Activated CD4-positive, alpha-beta T cell treated with anti-CD3 and anti-CD28 coated beads, Interleukin-2, amount 10 ng/mL, durations not matched to agents 24 days and 14 days (primary cell): ENCODE measurements at regions not wholly inside any gene's neighbourhood (a gene's known extent, or its start where the extent isn't known, plus 50 kb on each side); places are given as distances from the start of the nearest gene placed in this dataset.
"Not testable (repeated sequence)": the region's sequence is repeated elsewhere in the genome, so short reads cannot be mapped to it uniquely, and the experiment has no call there.

Experiments used
- DNase-seq: peaks from one replicate; pipeline ENCODE4 v3.0.0; 2022
- H3K27ac Mint-ChIP-seq: one replicate; pipeline ENCODE4 v1.8.0; 2022; ENCODE audit warnings: mild to moderate bottlenecking, mixed read lengths
- H3K27me3 Mint-ChIP-seq: one replicate; pipeline ENCODE4 v1.8.0; 2022; ENCODE audit warnings: mixed read lengths
- H3K36me3 Mint-ChIP-seq: one replicate; pipeline ENCODE4 v1.8.0; 2022; ENCODE audit warnings: low read depth, mild to moderate bottlenecking, mixed read lengths
- H3K4me1 Mint-ChIP-seq: one replicate; pipeline ENCODE4 v1.8.0; 2021; ENCODE audit warnings: mixed read lengths
- H3K4me3 Mint-ChIP-seq: one replicate; pipeline ENCODE4 v1.8.0; 2022; ENCODE audit warnings: mild to moderate bottlenecking, moderate library complexity, mixed read lengths
- H3K9me3 Mint-ChIP-seq: one replicate; pipeline ENCODE4 v1.8.0; 2021; ENCODE audit warnings: mixed read lengths
- intact Hi-C: fragments of 100-400 bp; cut with micrococcal nuclease; formaldehyde crosslinking; loops from one replicate; pipeline ENCODE4 v1.15.1; 2023

DNA sequence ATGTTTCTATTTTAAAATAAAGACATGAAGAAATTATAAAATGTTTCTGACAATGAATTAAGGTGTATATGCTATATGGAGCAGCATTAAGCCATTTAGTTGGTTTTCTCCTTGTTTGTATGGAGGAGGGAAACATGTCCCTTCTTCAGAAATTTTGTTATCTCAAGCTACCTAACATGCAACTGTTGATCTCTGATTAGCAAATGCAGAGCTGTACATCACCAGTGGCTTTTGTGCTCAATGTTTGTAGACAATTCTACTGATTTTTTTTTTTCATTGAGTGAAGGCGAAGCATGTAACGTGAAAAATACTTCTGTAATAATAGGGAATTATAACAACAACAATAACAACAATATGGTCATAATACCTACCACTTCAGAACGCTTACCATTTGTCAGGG lies 463.7 kb downstream of the PLPP3 start:
- Mint-ChIP-seq H3K27ac (no peak overlapping the region), H3K4me3 (no peak overlapping the region)
- intact Hi-C loops = no loop called here

DNA sequence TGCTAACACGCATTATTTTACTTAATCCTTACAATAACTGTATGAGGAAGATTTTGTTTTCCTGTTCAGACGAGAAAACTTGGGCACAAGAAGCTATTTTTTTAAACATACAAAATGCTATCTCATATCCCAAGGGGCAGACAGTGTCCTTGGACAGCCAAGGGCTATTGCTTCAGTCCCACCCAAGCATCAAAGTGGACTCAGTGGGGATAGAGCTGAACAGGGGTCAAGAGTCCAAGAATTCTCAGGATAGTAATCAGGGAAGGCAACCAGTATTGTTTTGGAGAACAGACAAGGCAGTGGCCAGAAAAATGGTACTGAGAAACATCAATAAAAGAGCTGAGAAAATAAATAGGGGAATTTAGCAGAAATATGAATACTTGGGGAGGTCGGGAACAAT lies 465.7 kb downstream of the PLPP3 start:
- Mint-ChIP-seq H3K9me3 (peaks cover 9% of the 10 kb centered on the region), H3K27ac (no peak overlapping the region), H3K36me3 (no peaks in the 10 kb centered on the region), H3K4me1 (no peaks in the 10 kb centered on the region), H3K4me3 (no peak overlapping the region), H3K27me3 (no peaks in the 10 kb centered on the region)
- DNase-seq = no peak
- intact Hi-C loops = no loop called here

More for the DNA sequence above, 463.7 kb downstream of the PLPP3 start:
- DNase-seq = no peak
- Mint-ChIP-seq H3K27me3 (no peaks in the 10 kb centered on the region), H3K9me3 (peaks cover 9% of the 10 kb centered on the region), H3K4me1 (no peaks in the 10 kb centered on the region), H3K36me3 (no peaks in the 10 kb centered on the region)

GRCh38 chr1:56107275-56107638 lies 472.1 kb downstream of the PLPP3 start:
- H3K4me1 Mint-ChIP-seq = no peaks in the 10 kb centered on the region
- intact Hi-C loops = no loop called here
- H3K4me3 Mint-ChIP-seq = no peak overlapping the region
- no peaks in the 10 kb centered on the region for H3K36me3 Mint-ChIP-seq
- H3K27me3 Mint-ChIP-seq = no peaks in the 10 kb centered on the region
- no peaks in the 10 kb centered on the region for H3K9me3 Mint-ChIP-seq
- DNase-seq = no peak
- H3K27ac Mint-ChIP-seq = no peak overlapping the region

DNA sequence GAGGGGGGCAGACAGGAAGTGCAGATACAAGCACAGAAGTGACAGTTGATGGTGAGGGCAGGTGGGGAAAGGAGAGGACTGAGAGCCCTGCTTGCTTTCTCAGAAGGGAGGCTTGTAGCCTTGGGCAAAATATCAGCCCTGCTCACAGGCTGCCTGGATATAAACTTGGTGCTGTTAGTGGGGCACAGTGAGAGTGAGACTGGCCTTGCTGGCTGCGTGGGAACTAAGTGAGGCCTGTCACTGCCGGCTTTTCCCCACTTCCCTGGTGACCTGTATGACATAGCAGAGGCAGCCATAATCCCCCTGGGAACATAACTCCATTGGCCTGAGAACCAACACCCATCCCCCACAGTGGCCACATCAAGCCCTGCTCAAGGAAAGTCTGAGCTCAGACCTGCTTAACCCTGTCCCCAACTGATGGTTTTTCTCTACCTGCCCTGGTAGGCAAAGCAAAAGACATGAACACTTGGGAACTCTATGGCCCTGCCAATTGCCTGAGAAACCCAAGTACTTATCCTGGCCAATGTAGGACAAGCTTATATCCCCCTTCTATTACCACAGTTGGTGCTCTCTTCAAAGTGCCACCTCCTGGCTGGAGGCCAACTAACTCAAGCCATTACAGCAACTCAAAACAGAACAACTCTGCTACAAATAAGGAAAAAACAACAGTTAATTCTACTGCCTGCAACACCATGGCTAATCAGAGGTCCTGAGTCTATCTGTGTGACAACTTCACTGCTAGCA lies 472.7 kb downstream of the PLPP3 start:
- intact Hi-C loops = no loop called here
- no peak overlapping the region for H3K27ac Mint-ChIP-seq
- H3K9me3 Mint-ChIP-seq = no peaks in the 10 kb centered on the region
- H3K27me3 Mint-ChIP-seq = no peaks in the 10 kb centered on the region
- H3K36me3 Mint-ChIP-seq = no peaks in the 10 kb centered on the region
- no peak overlapping the region for H3K4me3 Mint-ChIP-seq
- DNase-seq = no peak
- no peaks in the 10 kb centered on the region for H3K4me1 Mint-ChIP-seq

GRCh38 chr1:56105397-56105796 lies 474.0 kb downstream of the PLPP3 start:
- DNase-seq = no peak
- Mint-ChIP-seq H3K27me3 (no peaks in the 10 kb centered on the region), H3K27ac (no peak overlapping the region), H3K4me1 (no peaks in the 10 kb centered on the region), H3K4me3 (no peak overlapping the region), H3K9me3 (no peaks in the 10 kb centered on the region), H3K36me3 (no peaks in the 10 kb centered on the region)
- intact Hi-C loops = no loop called here

DNA sequence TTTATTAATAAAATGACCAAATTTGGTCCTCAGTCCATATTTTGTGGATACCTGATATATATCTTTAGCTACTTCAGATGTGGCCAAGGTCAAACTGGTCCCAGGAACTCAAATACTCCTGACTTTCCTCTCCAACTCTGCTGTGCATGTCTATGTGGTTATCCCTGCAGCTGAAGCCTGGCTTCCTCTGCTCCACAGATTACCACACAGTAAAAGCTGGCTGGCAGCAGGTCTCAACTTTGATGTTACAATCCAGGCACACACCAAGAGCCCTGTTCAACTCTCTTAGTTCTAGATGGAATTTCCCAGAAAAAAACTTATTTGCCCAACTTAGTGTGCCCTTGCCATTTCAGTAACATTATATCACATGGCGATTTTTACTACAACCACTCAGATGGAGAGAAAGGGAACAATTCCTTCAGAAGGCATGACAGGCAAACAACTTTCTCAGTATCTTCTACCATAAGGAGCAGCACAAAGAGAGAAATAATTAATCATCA lies 479.5 kb downstream of the PLPP3 start:
- Mint-ChIP-seq H3K9me3 (no peaks in the 10 kb centered on the region), H3K27me3 (no peaks in the 10 kb centered on the region), H3K4me3 (no peak overlapping the region), H3K36me3 (no peaks in the 10 kb centered on the region), H3K27ac (no peak overlapping the region), H3K4me1 (no peaks in the 10 kb centered on the region)
- intact Hi-C loops = no loop called here
- no peak for DNase-seq

GRCh38 chr1:56098946-56099345 lies 480.4 kb downstream of the PLPP3 start:
- intact Hi-C loops = no loop called here
- H3K4me1 Mint-ChIP-seq = no peaks in the 10 kb centered on the region
- H3K9me3 Mint-ChIP-seq = no peaks in the 10 kb centered on the region
- no peaks in the 10 kb centered on the region for H3K36me3 Mint-ChIP-seq
- DNase-seq = no peak
- no peaks in the 10 kb centered on the region for H3K27me3 Mint-ChIP-seq
- no peak overlapping the region for H3K27ac Mint-ChIP-seq
- H3K4me3 Mint-ChIP-seq = no peak overlapping the region

- Mint-ChIP-seq H3K9me3 (no peaks in the 10 kb centered on the region), H3K36me3 (no peaks in the 10 kb centered on the region), H3K27ac (no peak overlapping the region), H3K27me3 (no peaks in the 10 kb centered on the region), H3K4me1 (no peaks in the 10 kb centered on the region), H3K4me3 (no peak overlapping the region)
- intact Hi-C loops = no loop called here
- DNase-seq = no peak
Measured at GRCh38 chr1:56097713-56098112, 481.6 kb downstream of the PLPP3 start.

DNA sequence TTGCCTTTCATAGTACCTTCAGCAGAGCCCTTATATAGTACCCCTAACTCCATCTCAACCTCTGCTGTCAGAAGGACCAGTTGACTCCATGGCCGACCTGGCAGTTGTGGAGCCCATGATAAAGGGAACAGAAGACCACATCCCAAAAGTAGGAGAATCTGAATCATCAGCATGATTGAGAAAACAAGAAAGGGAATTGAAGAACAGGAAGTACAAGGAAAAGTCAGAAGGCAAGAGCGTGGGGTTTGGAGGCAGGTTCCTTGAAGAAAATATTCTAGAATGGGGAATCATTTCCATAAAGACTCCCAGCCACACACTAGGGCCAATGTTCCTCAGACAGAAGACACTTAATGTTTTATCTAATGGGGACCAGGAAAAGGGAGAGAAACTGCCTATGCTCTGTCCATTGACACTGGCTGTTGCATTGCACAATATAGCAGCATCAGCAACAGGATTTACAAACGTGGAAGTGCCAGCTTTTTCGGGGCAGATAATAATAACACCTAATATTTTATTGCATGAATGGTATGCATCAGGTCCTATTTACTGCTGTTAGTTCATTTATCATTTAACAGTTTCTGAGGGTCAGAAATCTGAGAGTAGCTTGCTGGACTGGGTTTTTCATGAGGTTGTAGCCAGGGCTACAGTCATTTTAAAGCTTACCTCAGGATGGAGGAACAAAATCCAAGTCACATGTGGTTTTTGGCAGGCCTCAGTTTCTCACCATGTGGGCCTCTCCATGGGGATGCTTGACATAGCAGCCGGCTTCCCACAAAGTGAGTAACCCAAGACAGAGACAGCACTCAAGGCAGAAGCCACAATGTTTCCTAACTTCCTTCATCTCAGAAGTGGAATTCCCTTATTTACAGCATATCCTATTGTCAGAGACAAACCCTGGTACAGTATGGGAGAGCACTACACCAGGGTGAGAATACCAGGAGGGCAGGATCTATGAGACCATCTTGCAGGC lies 483.4 kb downstream of the PLPP3 start:
- DNase-seq = no peak
- intact Hi-C loops = no loop called here
- no peak overlapping the region for H3K27ac Mint-ChIP-seq
- no peaks in the 10 kb centered on the region for H3K4me1 Mint-ChIP-seq
- H3K9me3 Mint-ChIP-seq = no peaks in the 10 kb centered on the region
- H3K4me3 Mint-ChIP-seq = no peak overlapping the region
- no peaks in the 10 kb centered on the region for H3K36me3 Mint-ChIP-seq
- H3K27me3 Mint-ChIP-seq = no peaks in the 10 kb centered on the region

DNA sequence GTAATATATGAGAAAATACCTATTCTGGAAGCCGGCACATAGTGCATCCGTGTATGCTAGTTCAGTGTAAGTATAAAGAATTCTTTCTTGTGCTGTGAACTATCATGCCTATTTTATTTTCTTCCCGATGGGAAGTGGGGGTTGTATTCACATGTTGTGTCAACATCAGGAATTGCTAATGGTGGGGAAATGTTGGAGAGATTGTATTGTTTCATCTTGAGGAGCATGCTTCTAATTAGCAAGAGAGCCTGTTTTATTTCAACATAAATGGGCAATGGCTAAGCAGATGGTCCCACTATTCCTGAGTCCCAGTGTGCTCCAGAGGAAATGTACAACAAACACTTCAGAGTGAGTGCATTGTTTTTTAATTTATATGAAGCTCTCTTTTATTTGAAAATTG lies 485.2 kb downstream of the PLPP3 start:
- H3K9me3 Mint-ChIP-seq = no peaks in the 10 kb centered on the region
- H3K36me3 Mint-ChIP-seq = no peaks in the 10 kb centered on the region
- no peak overlapping the region for H3K27ac Mint-ChIP-seq
- no peak overlapping the region for H3K4me3 Mint-ChIP-seq
- H3K4me1 Mint-ChIP-seq = no peaks in the 10 kb centered on the region
- no peak for DNase-seq
- H3K27me3 Mint-ChIP-seq = no peaks in the 10 kb centered on the region
- intact Hi-C loops = no loop called here

DNA sequence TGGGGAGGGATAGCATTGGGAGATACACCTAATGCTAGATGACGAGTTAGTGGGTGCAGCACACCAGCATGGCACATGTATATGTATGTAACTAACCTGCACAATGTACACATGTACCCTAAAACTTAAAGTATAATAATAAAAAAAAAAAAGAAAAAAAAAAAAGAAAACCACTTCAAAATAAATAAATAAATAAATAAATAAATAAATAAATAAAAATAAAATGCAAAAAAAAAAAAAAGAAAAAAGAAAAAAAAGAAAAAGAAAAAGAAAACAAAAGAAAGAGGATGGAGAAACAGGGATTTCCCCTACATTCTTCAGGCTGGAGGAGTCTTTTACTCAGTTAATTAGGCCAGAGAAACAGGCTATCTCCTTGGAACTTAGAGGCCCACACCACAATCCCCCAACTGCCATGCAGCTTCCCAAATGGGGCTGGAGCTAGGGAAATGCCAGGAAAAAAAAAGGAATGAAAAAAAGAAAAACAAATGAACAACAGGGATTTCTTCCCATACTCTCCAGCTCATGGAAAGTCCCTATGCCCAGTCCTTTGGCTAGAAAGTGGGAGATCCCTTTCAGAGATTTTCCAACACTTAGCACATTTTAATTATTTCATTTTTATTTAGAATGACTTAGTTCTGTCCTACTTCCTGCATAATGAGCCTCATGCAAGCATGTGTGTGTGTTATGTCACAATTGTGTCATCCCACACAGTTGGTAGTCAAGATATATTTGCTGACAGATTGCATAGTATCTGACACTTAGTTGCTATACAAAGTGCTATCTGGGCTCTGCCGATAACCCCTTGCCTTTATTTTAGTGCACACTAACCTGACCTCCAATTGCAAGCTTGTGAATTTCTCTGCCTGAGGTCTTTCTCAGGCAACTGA lies 486.4 kb downstream of the PLPP3 start:
- Mint-ChIP-seq H3K9me3 (no peaks in the 10 kb centered on the region), H3K27ac (no peak overlapping the region), H3K27me3 (no peaks in the 10 kb centered on the region), H3K36me3 (no peaks in the 10 kb centered on the region), H3K4me1 (no peaks in the 10 kb centered on the region), H3K4me3 (no peak overlapping the region)
- intact Hi-C loops = no loop called here
- no peak for DNase-seq

- intact Hi-C loops, DNase-seq, H3K9me3 Mint-ChIP-seq, H3K4me1 Mint-ChIP-seq, H3K27me3 Mint-ChIP-seq, H3K4me3 Mint-ChIP-seq, H3K36me3 Mint-ChIP-seq, H3K27ac Mint-ChIP-seq: not testable (repeated sequence)
Measured at GRCh38 chr1:56089826-56090225, 489.5 kb downstream of the PLPP3 start.

GRCh38 chr1:56084246-56084645 lies 495.1 kb downstream of the PLPP3 start:
- Mint-ChIP-seq H3K27me3 (no peaks in the 10 kb centered on the region), H3K27ac (no peak overlapping the region), H3K9me3 (no peaks in the 10 kb centered on the region), H3K36me3 (no peaks in the 10 kb centered on the region), H3K4me1 (no peaks in the 10 kb centered on the region), H3K4me3 (no peak overlapping the region)
- no peak for DNase-seq
- intact Hi-C loops = no loop called here
